Peyer's patch (tissue), 4 donors: ENCODE measurements at regions not wholly inside any gene's neighbourhood (a gene's known extent, or its start where the extent isn't known, plus 50 kb on each side); places are given as distances from the start of the nearest gene placed in this dataset.

Experiments used
- DNase-seq, 3 donors: peaks; one replicate each; pipeline ENCODE4 v3.0.0-alpha.2; 2017 to 2019
- H3K27ac ChIP-seq, 4 donors: fragments of 200-600 bp; sonication (generic); one replicate each; pipeline ENCODE4 v1.5.1; 2016 to 2019
- H3K27me3 ChIP-seq, 2 donors: fragments of 200-600 bp; sonication (generic); one replicate each; pipeline ENCODE4 v1.5.1; 2019
- H3K36me3 ChIP-seq, 3 donors: fragments of 200-600 bp; sonication (generic); one replicate each; pipeline ENCODE4 v1.5.1; 2016 to 2019
- H3K4me1 ChIP-seq, 4 donors: fragments of 200-600 bp; sonication (generic); one replicate each; pipeline ENCODE4 v1.5.1; 2016 to 2019
- H3K4me3 ChIP-seq, 4 donors: fragments of 200-600 bp; sonication (generic); 1 replicate in 3 of 4; 2 replicates in 1 of 4; pipeline ENCODE4 v1.5.1; 2016 to 2019; ENCODE audit warnings: mild to moderate bottlenecking in 1 of 4
- H3K9me3 ChIP-seq, 4 donors: fragments of 200-600 bp; sonication (generic); one replicate each; pipeline ENCODE4 v1.5.1; 2016 to 2019; ENCODE audit warnings: mild to moderate bottlenecking in 1 of 4
- CTCF ChIP-seq, 6 experiments: fragments of 450-650 bp in 4 of 6; fragments of 200-600 bp in 2 of 6; sonication (generic) in 1 of 6; IDR thresholded peaks; one replicate each; pipeline ENCODE4 v1.5.1; 2017 to 2019; ENCODE audit warnings: antibody characterized with exemption in 6 of 6, mild to moderate bottlenecking in 3 of 6, moderate library complexity in 1 of 6
- POLR2A ChIP-seq, 2 donors: fragments of 450-650 bp; IDR thresholded peaks; one replicate each; pipeline ENCODE4 v1.5.1; 2017; ENCODE audit warnings: antibody characterized with exemption in 2 of 2, mild to moderate bottlenecking in 2 of 2, moderate library complexity in 2 of 2

- Histone ChIP-seq H3K27ac (no peak overlapping the region), H3K27me3 (no peaks in the 10 kb centered on the region), H3K36me3 (no peaks in the 10 kb centered on the region), H3K9me3 (no peaks in the 10 kb centered on the region), H3K4me3 (no peak overlapping the region), H3K4me1 (no peaks in the 10 kb centered on the region)
- no peak for DNase-seq
- no peak for TF ChIP-seq POLR2A (IDR thresholded peaks at IDR 0.05)
- TF ChIP-seq CTCF (IDR thresholded peaks at IDR 0.05): no peak
Observed at GRCh38 chr11:127411283-127411682, 410.7 kb upstream of the KIRREL3 start.

GRCh38 chr11:127395034-127395433 lies 394.5 kb upstream of the KIRREL3 start:
- H3K4me1 ChIP-seq: no peaks in the 10 kb centered on the region
- no peak for DNase-seq
- H3K36me3 ChIP-seq: no peaks in the 10 kb centered on the region

GRCh38 chr11:127393460-127393997 lies 393.0 kb upstream of the KIRREL3 start:
- Histone ChIP-seq H3K9me3 (no peaks in the 10 kb centered on the region), H3K27ac (no peak overlapping the region), H3K27me3 (no peaks in the 10 kb centered on the region), H3K4me1 (no peaks in the 10 kb centered on the region), H3K4me3 (no peak overlapping the region), H3K36me3 (no peaks in the 10 kb centered on the region)
- no peak for TF ChIP-seq CTCF (IDR thresholded peaks at IDR 0.05)
- no peak for TF ChIP-seq POLR2A (IDR thresholded peaks at IDR 0.05)
- no peak for DNase-seq

More at GRCh38 chr11:127395034-127395433, 394.5 kb upstream of the KIRREL3 start:
- Histone ChIP-seq H3K4me3 (no peak overlapping the region), H3K27ac (no peak overlapping the region), H3K27me3 (no peaks in the 10 kb centered on the region), H3K9me3 (no peaks in the 10 kb centered on the region)
- TF ChIP-seq CTCF (IDR thresholded peaks at IDR 0.05) (no peak), POLR2A (IDR thresholded peaks at IDR 0.05) (no peak)

- Histone ChIP-seq H3K4me1 (no peaks in the 10 kb centered on the region), H3K36me3 (no peaks in the 10 kb centered on the region), H3K4me3 (no peak overlapping the region), H3K27me3 (no peaks in the 10 kb centered on the region), H3K9me3 (no peaks in the 10 kb centered on the region), H3K27ac (no peak overlapping the region)
- TF ChIP-seq POLR2A (IDR thresholded peaks at IDR 0.05) (no peak), CTCF (IDR thresholded peaks at IDR 0.05) (no peak)
- no peak for DNase-seq
Observed at GRCh38 chr11:127392575-127392974, 392.0 kb upstream of the KIRREL3 start.

- no peaks in the 10 kb centered on the region for H3K36me3 ChIP-seq
- H3K9me3 ChIP-seq: no peaks in the 10 kb centered on the region
- no peaks in the 10 kb centered on the region for H3K27me3 ChIP-seq
- H3K4me1 ChIP-seq: no peaks in the 10 kb centered on the region
- no peak for DNase-seq
- TF ChIP-seq CTCF (IDR thresholded peaks at IDR 0.05) (no peak), POLR2A (IDR thresholded peaks at IDR 0.05) (no peak)
- H3K27ac ChIP-seq: no peak overlapping the region
- H3K4me3 ChIP-seq: no peak overlapping the region
Observed at GRCh38 chr11:127390465-127390864, 389.9 kb upstream of the KIRREL3 start.

- TF ChIP-seq POLR2A (IDR thresholded peaks at IDR 0.05): no peak
- no peak for TF ChIP-seq CTCF (IDR thresholded peaks at IDR 0.05)
- Histone ChIP-seq H3K9me3 (no peaks in the 10 kb centered on the region), H3K4me1 (no peaks in the 10 kb centered on the region), H3K27me3 (no peaks in the 10 kb centered on the region), H3K27ac (no peak overlapping the region), H3K4me3 (no peak overlapping the region), H3K36me3 (no peaks in the 10 kb centered on the region)
- DNase-seq: no peak
Observed at GRCh38 chr11:127385071-127385470, 384.5 kb upstream of the KIRREL3 start.
